ENCODE measurements at regions not wholly inside any gene's neighbourhood (a gene's known extent, or its start where the extent isn't known, plus 50 kb on each side); places are given as distances from the start of the nearest gene placed in this dataset. TPM values are rescaled to one million over a fixed set of nuclear protein-coding genes. Genes with fewer than 3 reads are reported as not detected.

Small RNA genes lying in the stretch of these regions (small RNA-seq; reads per million reads assigned to genes)
- gene RNU6-1051P (ENCODE audit: insufficient read depth): not detected

Data from H1 (cell line).